H9 (cell line): ENCODE measurements at regions not wholly inside any gene's neighbourhood (a gene's known extent, or its start where the extent isn't known, plus 50 kb on each side); places are given as distances from the start of the nearest gene placed in this dataset.

Experiments used
- DNase-seq: peaks from one replicate; pipeline ENCODE4 v3.0.0-alpha.2; 2017
- H2AFZ ChIP-seq: one replicate; pipeline ENCODE4 v1.6.1; 2013; ENCODE audit warnings: mild to moderate bottlenecking, low read length, control low read depth, moderate library complexity
- H2AK5ac ChIP-seq: 2 replicates; pipeline ENCODE4 v1.6.1; 2013; ENCODE audit warnings: low read length, control low read depth, mixed read lengths; ENCODE audit not compliant: insufficient read length
- H2BK120ac ChIP-seq: one replicate; pipeline ENCODE4 v1.6.1; 2013; ENCODE audit warnings: low read depth, mild to moderate bottlenecking, low read length, control low read depth, inconsistent platforms; ENCODE audit not compliant: poor library complexity, severe bottlenecking
- H2BK12ac ChIP-seq: 2 replicates; pipeline ENCODE4 v1.6.1; 2013; ENCODE audit warnings: low read length, control low read depth, mixed read lengths, low read depth; ENCODE audit not compliant: insufficient read length
- H2BK15ac ChIP-seq: 2 replicates; pipeline ENCODE4 v1.6.1; 2013; ENCODE audit warnings: low read depth, low read length, control low read depth
- H2BK20ac ChIP-seq: one replicate; pipeline ENCODE4 v1.6.1; 2013; ENCODE audit warnings: low read depth, mild to moderate bottlenecking, low read length, control low read depth, inconsistent platforms; ENCODE audit not compliant: poor library complexity, severe bottlenecking
- H2BK5ac ChIP-seq: 2 replicates; pipeline ENCODE4 v1.6.1; 2013; ENCODE audit warnings: low read length, control low read depth, mixed read lengths; ENCODE audit not compliant: insufficient read length
- H3K14ac ChIP-seq: 2 replicates; pipeline ENCODE4 v1.6.1; 2013; ENCODE audit warnings: low read length, control low read depth; ENCODE audit not compliant: insufficient read depth
- H3K18ac ChIP-seq: 2 replicates; pipeline ENCODE4 v1.6.1; 2013; ENCODE audit warnings: low read depth, mild to moderate bottlenecking, mixed read lengths, low read length, control low read depth; ENCODE audit not compliant: insufficient read length
- H3K23ac ChIP-seq: 2 replicates; pipeline ENCODE4 v1.6.1; 2013; ENCODE audit warnings: low read length, control low read depth, mixed read lengths, low read depth; ENCODE audit not compliant: insufficient read length
- H3K23me2 ChIP-seq: 2 replicates; pipeline ENCODE4 v1.6.1; 2013; ENCODE audit warnings: low read depth, mild to moderate bottlenecking, mixed read lengths, low read length, control low read depth; ENCODE audit not compliant: insufficient read length, poor library complexity, severe bottlenecking
- H3K27ac ChIP-seq: 2 replicates; pipeline ENCODE4 v1.5.1; 2013; ENCODE audit warnings: low read length, control low read depth, mixed read lengths, low read depth; ENCODE audit not compliant: insufficient read length
- H3K27me3 ChIP-seq: 2 replicates; pipeline ENCODE4 v1.6.1; 2013; ENCODE audit warnings: low read length, control low read depth, inconsistent platforms; ENCODE audit not compliant: insufficient read depth
- H3K4ac ChIP-seq: 2 replicates; pipeline ENCODE4 v1.6.1; 2013; ENCODE audit warnings: low read depth, mild to moderate bottlenecking, control low read depth, inconsistent platforms, low read length, moderate library complexity
- H3K4me1 ChIP-seq: 2 replicates; pipeline ENCODE4 v1.6.1; 2013; ENCODE audit warnings: low read length, control low read depth, inconsistent platforms; ENCODE audit not compliant: insufficient read depth
- H3K4me2 ChIP-seq: 2 replicates; pipeline ENCODE4 v1.6.1; 2013; ENCODE audit warnings: low read length, control low read depth, mixed read lengths; ENCODE audit not compliant: insufficient read length, insufficient read depth
- H3K56ac ChIP-seq: 2 replicates; pipeline ENCODE4 v1.6.1; 2013; ENCODE audit warnings: low read depth, mild to moderate bottlenecking, mixed read lengths, low read length, control low read depth; ENCODE audit not compliant: insufficient read length
- H3K79me1 ChIP-seq: 2 replicates; pipeline ENCODE4 v1.6.1; 2013; ENCODE audit warnings: low read depth, mild to moderate bottlenecking, moderate library complexity, low read length, control low read depth, inconsistent platforms; ENCODE audit not compliant: insufficient read depth, poor library complexity, severe bottlenecking
- H3K79me2 ChIP-seq: 2 replicates; pipeline ENCODE4 v1.6.1; 2013; ENCODE audit warnings: low read length, control low read depth, inconsistent platforms; ENCODE audit not compliant: insufficient read depth
- H3K9ac ChIP-seq: 2 replicates; pipeline ENCODE4 v1.6.1; 2013; ENCODE audit warnings: low read length, control low read depth, mixed read lengths; ENCODE audit not compliant: insufficient read length; ENCODE audit errors: extremely low read depth
- H3K9me3 ChIP-seq: one replicate; pipeline ENCODE4 v1.6.1; 2013; ENCODE audit warnings: low read depth, low read length, inconsistent platforms; ENCODE audit not compliant: control insufficient read depth
- H3T11ph ChIP-seq: one replicate; pipeline ENCODE4 v1.6.1; 2013; ENCODE audit warnings: mild to moderate bottlenecking, low read length, control low read depth, inconsistent platforms
- H4K20me1 ChIP-seq: one replicate; pipeline ENCODE4 v1.6.1; 2013; ENCODE audit not compliant: control insufficient read depth, insufficient read length, insufficient read depth
- H4K5ac ChIP-seq: 2 replicates; pipeline ENCODE4 v1.6.1; 2013; ENCODE audit warnings: low read depth, mild to moderate bottlenecking, mixed read lengths, low read length, control low read depth; ENCODE audit not compliant: insufficient read length
- H4K8ac ChIP-seq: replicated peaks from 2 replicates; pipeline ENCODE4 v1.6.1; 2013; ENCODE audit warnings: low read length, control low read depth, mixed read lengths, low read depth; ENCODE audit not compliant: insufficient read length
- H4K91ac ChIP-seq: 2 replicates; pipeline ENCODE4 v1.6.1; 2013; ENCODE audit warnings: low read depth, mild to moderate bottlenecking, moderate library complexity, mixed read lengths, low read length, control low read depth; ENCODE audit not compliant: insufficient read length
- H3K27ac Mint-ChIP-seq, 3 experiments: 2 replicates in 2 of 3; 3 replicates in 1 of 3; pipeline ENCODE4 v1.8.0; 2020 to 2021; ENCODE audit warnings: mixed read lengths in 3 of 3, mild to moderate bottlenecking in 1 of 3, moderate library complexity in 1 of 3
- H3K27me3 Mint-ChIP-seq: 2 replicates; pipeline ENCODE4 v1.8.0; 2021; ENCODE audit warnings: low read depth, mild to moderate bottlenecking, moderate library complexity, mixed read lengths
- H3K36me3 Mint-ChIP-seq, 3 experiments: 2 replicates in 2 of 3; 3 replicates in 1 of 3; pipeline ENCODE4 v1.8.0; 2020 to 2021; ENCODE audit warnings: low read depth in 3 of 3, mixed read lengths in 3 of 3; ENCODE audit not compliant: insufficient read depth in 1 of 3
- H3K4me1 Mint-ChIP-seq, 2 experiments: 2 replicates each; pipeline ENCODE4 v1.8.0; 2020; ENCODE audit warnings: mixed read lengths in 2 of 2
- H3K4me3 Mint-ChIP-seq, 2 experiments: 2 replicates in 1 of 2; 3 replicates in 1 of 2; pipeline ENCODE4 v1.8.0; 2020 to 2021; ENCODE audit warnings: mild to moderate bottlenecking in 2 of 2, mixed read lengths in 2 of 2, moderate library complexity in 1 of 2
- H3K9me3 Mint-ChIP-seq, 2 experiments: 2 replicates in 1 of 2; 3 replicates in 1 of 2; pipeline ENCODE4 v1.8.0; 2020; ENCODE audit warnings: mild to moderate bottlenecking in 2 of 2, mixed read lengths in 2 of 2, moderate library complexity in 1 of 2
- CTCF ChIP-seq: fragments of 200-600 bp; sonication (generic); conservative IDR thresholded peaks from 3 replicates; pipeline ENCODE4 v1.8.0; 2021; ENCODE audit warnings: antibody characterized with exemption, mild to moderate bottlenecking
- WGBS: extraction: QIAGEN DNeasy Blood & Tissue Kit; methylation state at CpG from one replicate; pipeline ENCODE4 v1.1.7; 2013; ENCODE audit warnings: missing lambda C conversion rate, low lambda C conversion rate, mixed read lengths; ENCODE audit not compliant: insufficient read length; ENCODE audit errors: extremely low coverage; 5-methylcytosine and 5-hydroxymethylcytosine counted together

DNA sequence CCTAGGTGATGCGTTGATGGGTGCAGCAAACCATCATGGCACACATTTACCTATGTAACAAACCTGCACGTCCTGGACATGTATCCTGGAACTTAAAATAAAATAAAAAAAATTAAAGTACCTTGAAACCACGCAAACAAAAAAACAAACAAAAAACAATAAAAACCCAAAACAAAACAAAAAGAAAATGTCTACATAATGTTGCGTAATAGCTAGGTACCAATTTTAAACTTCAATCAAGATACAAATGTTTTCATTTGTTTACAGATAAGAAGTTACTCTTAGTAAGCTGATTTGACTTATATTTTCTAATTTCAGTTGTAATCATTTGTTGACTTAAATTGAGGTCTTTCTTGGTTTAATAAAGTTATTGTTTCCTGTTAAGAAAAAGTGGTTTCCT, 349.6 kb upstream of the KCNMB2 start:
- TF ChIP-seq CTCF = no peak
- H3K27ac Mint-ChIP-seq = no peak overlapping the region
- no peak overlapping the region for H2BK15ac ChIP-seq
- no peak overlapping the region for H2AK5ac ChIP-seq
- H3K4me3 Mint-ChIP-seq = no peak overlapping the region
- H3K4ac ChIP-seq = no peak overlapping the region
- H2BK12ac ChIP-seq = no peak overlapping the region
- peaks cover 2% of the 10 kb centered on the region; the same call in 1 of the 2 replicates for H3K4me1 ChIP-seq
- H3T11ph ChIP-seq = no peak overlapping the region
- 0 out of 7 replicates have a peak, but pooled peaks cover 0 to 4% (median 0%) of the 10 kb centered on the region in 3 experiments for H3K36me3 Mint-ChIP-seq
- peaks cover 21 to 25% of the 10 kb centered on the region in 2 experiments for H3K4me1 Mint-ChIP-seq
- no peaks in the 10 kb centered on the region for H3K79me2 ChIP-seq
- WGBS = no CpG with 5 or more reads among the region's 4 CpGs
- H4K20me1 ChIP-seq = no peaks in the 10 kb centered on the region
- H2BK5ac ChIP-seq = no peak overlapping the region
- H3K9ac ChIP-seq = no peak overlapping the region
- H3K18ac ChIP-seq = no peak overlapping the region
- H2BK120ac ChIP-seq = no peak overlapping the region
- H3K79me1 ChIP-seq = no peaks in the 10 kb centered on the region
- H2AFZ ChIP-seq = no peak overlapping the region
- H3K27me3 Mint-ChIP-seq = no peaks in the 10 kb centered on the region
- H3K14ac ChIP-seq = no peak overlapping the region
- no peaks in the 10 kb centered on the region for H3K9me3 ChIP-seq
- no peak overlapping the region for H3K56ac ChIP-seq
- H3K9me3 Mint-ChIP-seq = peaks cover 0 to 4% of the 10 kb centered on the region in 2 experiments; a peak in 3 of 5 replicates
- no peak overlapping the region for H3K23ac ChIP-seq
- no peaks in the 10 kb centered on the region for H3K23me2 ChIP-seq
- H4K91ac ChIP-seq = no peak overlapping the region
- no peak overlapping the region for H3K27ac ChIP-seq
- no peak overlapping the region for H4K8ac ChIP-seq
- DNase-seq = no peak
- H3K27me3 ChIP-seq = no peaks in the 10 kb centered on the region
- H3K4me2 ChIP-seq = no peak overlapping the region
- no peak overlapping the region for H2BK20ac ChIP-seq
- no peak overlapping the region for H4K5ac ChIP-seq
